ENCODE measurements at regions not wholly inside any gene's neighbourhood (a gene's known extent, or its start where the extent isn't known, plus 50 kb on each side); places are given as distances from the start of the nearest gene placed in this dataset.

DNA sequence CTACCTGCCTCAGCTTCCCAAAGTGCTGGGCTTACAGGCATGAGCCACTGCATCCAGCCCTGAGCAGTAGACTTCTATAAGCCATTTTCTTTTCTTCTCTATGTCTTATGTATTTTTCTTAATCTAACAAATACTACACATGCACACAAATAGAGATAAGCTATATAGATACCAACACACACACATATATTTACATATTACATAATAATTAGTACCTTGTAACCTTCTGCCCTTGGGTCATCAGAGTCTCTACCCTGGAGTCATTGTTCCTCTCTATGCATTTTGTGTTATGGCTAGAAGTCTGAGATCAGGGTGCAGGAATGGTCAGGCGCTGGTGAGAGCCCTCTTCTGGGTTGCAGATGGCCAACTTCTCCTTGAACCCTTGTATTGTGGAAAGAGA, 154.0 kb upstream of the PTPRG start:
- TF ChIP-seq POLR2A (IDR thresholded peaks at IDR 0.05) (no peak), CTCF (IDR thresholded peaks at IDR 0.05) (no peak), EP300 (IDR thresholded peaks at IDR 0.05; ENCODE audit: low read depth) (no peak), POLR2AphosphoS5 (IDR thresholded peaks at IDR 0.05) (no peak)

Measured in transverse colon (tissue), 4 donors.